H1 (cell line): ENCODE measurements at regions not wholly inside any gene's neighbourhood (a gene's known extent, or its start where the extent isn't known, plus 50 kb on each side); places are given as distances from the start of the nearest gene placed in this dataset.

Source experiments
- CTCF ChIA-PET: fragments of 300-600 bp; sonication (Branson Sonifier 250); formaldehyde crosslinking; loops from one replicate; lab custom pipeline; 2021; ENCODE audit not compliant: partially characterized antibody; lab: Charles Lee
- POLR2A ChIA-PET: fragments of 300-600 bp; sonication (Branson Sonifier 250); formaldehyde crosslinking; loops from one replicate; lab custom pipeline; 2021; ENCODE audit warnings: inconsistent platforms; ENCODE audit not compliant: partially characterized antibody; lab: Charles Lee
- DNase-seq, 2 experiments: peaks; one replicate each; pipeline versions ENCODE4 v3.0.0 to v3.0.0-alpha.2; 2010 to 2022; ENCODE audit warnings: low spot score in 2 of 2, low read depth in 1 of 2, mixed read lengths in 1 of 2
- FAIRE-seq: peaks from 2 replicates; lab custom pipeline; 2011; peaks lifted over from hg19 to GRCh38; lab: Jason Lieb, UNC
- H2AFZ ChIP-seq: 2 replicates; pipeline ENCODE4 v1.8.1; 2012; ENCODE audit warnings: low read length, inconsistent platforms
- H2AK5ac ChIP-seq: 2 replicates; pipeline ENCODE4 v1.6.1; 2013; ENCODE audit warnings: low read depth, low read length
- H2BK120ac ChIP-seq: replicated peaks from 2 replicates; pipeline ENCODE3; 2013; ENCODE audit warnings: low read depth, low read length, inconsistent platforms
- H2BK12ac ChIP-seq: 2 replicates; pipeline ENCODE4 v1.6.1; 2013; ENCODE audit warnings: low read depth, low read length
- H2BK15ac ChIP-seq: 2 replicates; pipeline ENCODE4 v1.6.1; 2013; ENCODE audit warnings: low read length
- H2BK20ac ChIP-seq: 2 replicates; pipeline ENCODE4 v1.6.1; 2013; ENCODE audit warnings: low read length
- H2BK5ac ChIP-seq: 2 replicates; pipeline ENCODE4 v1.6.1; 2013; ENCODE audit warnings: low read depth, low read length
- H3K14ac ChIP-seq: 2 replicates; pipeline ENCODE4 v1.6.1; 2013; ENCODE audit warnings: inconsistent platforms; ENCODE audit not compliant: insufficient read length
- H3K18ac ChIP-seq: 2 replicates; pipeline ENCODE4 v1.6.1; 2013; ENCODE audit warnings: low read length; ENCODE audit errors: extremely low read depth
- H3K23ac ChIP-seq: 2 replicates; pipeline ENCODE4 v1.6.1; 2013; ENCODE audit warnings: inconsistent platforms; ENCODE audit not compliant: insufficient read length
- H3K23me2 ChIP-seq: 2 replicates; pipeline ENCODE4 v1.6.1; 2013; ENCODE audit warnings: low read depth, low read length
- H3K27ac ChIP-seq: 2 replicates; pipeline ENCODE4 v1.6.1; 2011; ENCODE audit warnings: low read depth, low read length, inconsistent platforms
- H3K27me3 ChIP-seq, 4 experiments: replicated peaks in 1 of 4; 1 replicate in 1 of 4; 2 replicates in 3 of 4; pipeline versions ENCODE4 v1.6.1 to v1.8.1; 2011 to 2013; ENCODE audit warnings: low read length in 3 of 4, mild to moderate bottlenecking in 3 of 4, inconsistent platforms in 2 of 4, mixed read lengths in 2 of 4, moderate library complexity in 1 of 4; ENCODE audit not compliant: control insufficient read depth in 3 of 4, insufficient read depth in 3 of 4; ENCODE audit errors: extremely low read depth in 1 of 4
- H3K36me3 ChIP-seq, 4 experiments: 2 replicates each; pipeline versions ENCODE4 v1.6.1 to v1.8.1; 2011 to 2013; ENCODE audit warnings: mild to moderate bottlenecking in 4 of 4, low read length in 3 of 4, moderate library complexity in 2 of 4, control low read depth in 1 of 4, inconsistent platforms in 1 of 4; ENCODE audit not compliant: insufficient read depth in 4 of 4, control insufficient read depth in 2 of 4
- H3K4ac ChIP-seq: replicated peaks from 2 replicates; pipeline ENCODE3; 2013; ENCODE audit warnings: low read length, low read depth, mixed read lengths, inconsistent platforms; ENCODE audit not compliant: insufficient read length
- H3K4me1 ChIP-seq, 4 experiments: replicated peaks in 1 of 4; 1 replicate in 1 of 4; 2 replicates in 3 of 4; pipeline versions ENCODE4 v1.6.1 to v1.8.1; 2011 to 2013; ENCODE audit warnings: low read length in 3 of 4, inconsistent platforms in 2 of 4, mixed read lengths in 1 of 4; ENCODE audit not compliant: insufficient read depth in 4 of 4, control insufficient read depth in 3 of 4
- H3K4me2 ChIP-seq, 2 experiments: 2 replicates each; pipeline versions ENCODE4 v1.6.1 to v1.8.1; 2011 to 2013; ENCODE audit warnings: low read depth in 2 of 2, low read length in 2 of 2, control low read depth in 1 of 2, inconsistent platforms in 1 of 2, mild to moderate bottlenecking in 1 of 2; ENCODE audit not compliant: insufficient read depth in 1 of 2
- H3K4me3 ChIP-seq, 4 experiments: fragments of 200-600, 300-600 bp in 1 of 4; sonication (generic), shearing (Covaris generic), sonication (Bioruptor Twin) in 1 of 4; 2 replicates each; pipeline versions ENCODE4 v1.5.1 to v1.8.1; 2011 to 2016; ENCODE audit warnings: low read length in 4 of 4, low read depth in 3 of 4, control low read depth in 2 of 4, inconsistent platforms in 2 of 4, mild to moderate bottlenecking in 2 of 4, mixed read lengths in 1 of 4, moderate library complexity in 1 of 4; ENCODE audit not compliant: insufficient read depth in 2 of 4; ENCODE audit errors: extremely low read depth in 1 of 4
- H3K56ac ChIP-seq: replicated peaks from 2 replicates; pipeline ENCODE3; 2013; ENCODE audit warnings: low read depth, mild to moderate bottlenecking, mixed read lengths, low read length, inconsistent platforms; ENCODE audit not compliant: insufficient read length
- H3K79me1 ChIP-seq: 2 replicates; pipeline ENCODE4 v1.6.1; 2013; ENCODE audit warnings: low read depth, low read length, control low read depth
- H3K79me2 ChIP-seq, 2 experiments: 2 replicates each; pipeline versions ENCODE4 v1.6.1 to v1.8.1; 2012 to 2013; ENCODE audit warnings: low read length in 2 of 2, mild to moderate bottlenecking in 2 of 2, inconsistent platforms in 1 of 2; ENCODE audit not compliant: insufficient read depth in 2 of 2, control insufficient read depth in 1 of 2
- H3K9ac ChIP-seq, 4 experiments: replicated peaks in 1 of 4; 1 replicate in 1 of 4; 2 replicates in 3 of 4; pipeline versions ENCODE4 v1.6.1 to v1.8.1; 2011 to 2013; ENCODE audit warnings: low read depth in 3 of 4, low read length in 3 of 4, control low read depth in 2 of 4, mild to moderate bottlenecking in 2 of 4, moderate library complexity in 2 of 4, inconsistent platforms in 1 of 4; ENCODE audit errors: extremely low read depth in 1 of 4
- H3K9me3 ChIP-seq, 2 experiments: 2 replicates each; pipeline versions ENCODE4 v1.6.1 to v1.8.1; 2012 to 2013; ENCODE audit warnings: mild to moderate bottlenecking in 2 of 2, moderate library complexity in 2 of 2, control low read depth in 1 of 2, inconsistent platforms in 1 of 2, low read depth in 1 of 2, low read length in 1 of 2, mixed read lengths in 1 of 2; ENCODE audit not compliant: insufficient read depth in 2 of 2
- H4K20me1 ChIP-seq, 2 experiments: replicated peaks in 1 of 2; 2 replicates each; pipeline versions ENCODE3 to v1.8.1; 2011 to 2013; ENCODE audit warnings: inconsistent platforms in 2 of 2, low read length in 2 of 2, mild to moderate bottlenecking in 1 of 2; ENCODE audit not compliant: insufficient read depth in 2 of 2, control insufficient read depth in 1 of 2
- H4K5ac ChIP-seq: 2 replicates; pipeline ENCODE4 v1.6.1; 2013; ENCODE audit warnings: low read length, low read depth, mixed read lengths, inconsistent platforms; ENCODE audit not compliant: insufficient read length
- H4K8ac ChIP-seq: 2 replicates; pipeline ENCODE4 v1.8.0; 2013; ENCODE audit warnings: mild to moderate bottlenecking, moderate library complexity, low read length, inconsistent platforms; ENCODE audit not compliant: insufficient read depth; ENCODE audit errors: extremely low read depth
- H4K91ac ChIP-seq: replicated peaks from 2 replicates; pipeline ENCODE3; 2013; ENCODE audit warnings: low read length, mixed read lengths, inconsistent platforms; ENCODE audit not compliant: insufficient read length
- GTF2F1 ChIP-seq: IDR thresholded peaks from 2 replicates; pipeline ENCODE4 v1.6.1; 2012; ENCODE audit warnings: low read depth, low read length, improper control_type of control experiment, borderline replicate concordance
- SP2 ChIP-seq: IDR thresholded peaks from 2 replicates; pipeline ENCODE4 v1.6.1; 2012; ENCODE audit warnings: mild to moderate bottlenecking, low read length, inconsistent platforms
- TCF12 ChIP-seq: IDR thresholded peaks from 2 replicates; pipeline ENCODE4 v1.6.1; 2011; ENCODE audit warnings: low read depth, mild to moderate bottlenecking, low read length
- WGBS, 2 experiments: shearing (Covaris generic) in 1 of 2; methylation state at CpG; one replicate each; pipeline versions ENCODE4 v1.1.6 to v1.1.7; 2013 to 2015; ENCODE audit warnings: low lambda C conversion rate in 2 of 2, mixed read lengths in 2 of 2, inconsistent platforms in 1 of 2, low coverage in 1 of 2, missing lambda C conversion rate in 1 of 2; ENCODE audit not compliant: insufficient replicate concordance in 2 of 2, insufficient coverage in 1 of 2, insufficient read length in 1 of 2; ENCODE audit errors: extremely low coverage in 1 of 2, missing lambda C conversion rate in 1 of 2; 5-methylcytosine and 5-hydroxymethylcytosine counted together
- TF ChIP-seq, protein P1 (sequence below): IDR thresholded peaks from 2 replicates; pipeline ENCODE4 v1.6.1; 2011; ENCODE audit warnings: low read depth, mild to moderate bottlenecking, low read length; ENCODE audit not compliant: insufficient read depth

DNA sequence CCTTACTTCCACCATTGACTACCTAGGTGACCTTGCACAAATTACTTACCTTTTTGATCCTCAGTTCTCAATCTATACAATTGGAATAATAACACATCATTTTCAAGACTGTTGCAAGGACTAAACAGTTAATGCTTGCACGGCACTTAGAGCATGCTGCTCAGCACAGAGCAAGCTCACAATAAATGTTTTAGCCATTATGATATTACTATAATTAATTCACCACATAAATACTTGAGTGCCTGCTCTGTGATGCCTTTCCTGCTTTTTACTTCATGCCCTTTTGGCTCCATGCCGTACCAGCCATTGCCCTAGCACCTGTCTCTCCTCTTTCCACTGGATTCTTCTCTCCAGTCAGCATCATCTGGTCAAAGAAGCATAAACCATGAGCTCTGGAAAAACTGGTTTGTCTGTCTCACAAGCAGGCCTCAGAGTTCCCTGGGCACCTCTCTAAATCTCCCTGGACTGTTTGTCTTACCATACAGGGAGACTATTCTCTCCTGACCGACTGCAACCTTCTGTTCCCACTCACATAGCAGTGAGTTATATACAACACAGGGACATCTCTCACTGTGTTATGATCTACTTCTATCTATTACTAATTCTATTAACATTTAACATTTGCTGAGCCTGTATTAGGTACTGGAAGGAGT, 260.4 kb upstream of the ADRA1B start:
- Histone ChIP-seq H3K27me3 (no peaks in the 10 kb centered on the region), H3K23me2 (no peaks in the 10 kb centered on the region), H3K4me3 (no peak overlapping the region), H2BK15ac (no peak overlapping the region), H3K18ac (no peak overlapping the region), H3K14ac (no peak overlapping the region), H2AFZ (no peak overlapping the region), H3K9ac (no peak overlapping the region), H2BK5ac (no peak overlapping the region), H3K9me3 (no peaks in the 10 kb centered on the region), H3K27ac (no peak overlapping the region), H3K79me1 (no peaks in the 10 kb centered on the region), H4K8ac (no peak overlapping the region), H2BK120ac (no peak overlapping the region), H4K20me1 (no peaks in the 10 kb centered on the region), H3K4me2 (no peak overlapping the region), H4K91ac (no peak overlapping the region), H2BK20ac (no peak overlapping the region), H3K23ac (no peak overlapping the region), H2AK5ac (no peak overlapping the region), H3K4ac (no peak overlapping the region), H4K5ac (no peak overlapping the region), H3K36me3 (no peaks in the 10 kb centered on the region), H3K79me2 (no peaks in the 10 kb centered on the region), H2BK12ac (no peak overlapping the region), H3K4me1 (0 out of 7 replicates have a peak, but pooled peaks cover 0 to 2% (median 0%) of the 10 kb centered on the region in 4 experiments), H3K56ac (no peak overlapping the region)
- DNase-seq (no peak), FAIRE-seq (no peak)
- ChIA-PET CTCF (no interaction called here), POLR2A (no interaction called here)
- WGBS, 2 experiments, result 94% methylated on average over 3 of the region's 3 CpGs; no CpG with 5 or more reads in 1 of the 2 experiments
- TF ChIP-seq, protein P1, sequence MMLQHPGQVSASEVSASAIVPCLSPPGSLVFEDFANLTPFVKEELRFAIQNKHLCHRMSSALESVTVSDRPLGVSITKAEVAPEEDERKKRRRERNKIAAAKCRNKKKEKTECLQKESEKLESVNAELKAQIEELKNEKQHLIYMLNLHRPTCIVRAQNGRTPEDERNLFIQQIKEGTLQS, result no peak
- TF ChIP-seq GTF2F1, result no peak
- TF ChIP-seq SP2, result no peak
- no peak for TF ChIP-seq TCF12
